ENCODE measurements at regions not wholly inside any gene's neighbourhood (a gene's known extent, or its start where the extent isn't known, plus 50 kb on each side); places are given as distances from the start of the nearest gene placed in this dataset.

DNA sequence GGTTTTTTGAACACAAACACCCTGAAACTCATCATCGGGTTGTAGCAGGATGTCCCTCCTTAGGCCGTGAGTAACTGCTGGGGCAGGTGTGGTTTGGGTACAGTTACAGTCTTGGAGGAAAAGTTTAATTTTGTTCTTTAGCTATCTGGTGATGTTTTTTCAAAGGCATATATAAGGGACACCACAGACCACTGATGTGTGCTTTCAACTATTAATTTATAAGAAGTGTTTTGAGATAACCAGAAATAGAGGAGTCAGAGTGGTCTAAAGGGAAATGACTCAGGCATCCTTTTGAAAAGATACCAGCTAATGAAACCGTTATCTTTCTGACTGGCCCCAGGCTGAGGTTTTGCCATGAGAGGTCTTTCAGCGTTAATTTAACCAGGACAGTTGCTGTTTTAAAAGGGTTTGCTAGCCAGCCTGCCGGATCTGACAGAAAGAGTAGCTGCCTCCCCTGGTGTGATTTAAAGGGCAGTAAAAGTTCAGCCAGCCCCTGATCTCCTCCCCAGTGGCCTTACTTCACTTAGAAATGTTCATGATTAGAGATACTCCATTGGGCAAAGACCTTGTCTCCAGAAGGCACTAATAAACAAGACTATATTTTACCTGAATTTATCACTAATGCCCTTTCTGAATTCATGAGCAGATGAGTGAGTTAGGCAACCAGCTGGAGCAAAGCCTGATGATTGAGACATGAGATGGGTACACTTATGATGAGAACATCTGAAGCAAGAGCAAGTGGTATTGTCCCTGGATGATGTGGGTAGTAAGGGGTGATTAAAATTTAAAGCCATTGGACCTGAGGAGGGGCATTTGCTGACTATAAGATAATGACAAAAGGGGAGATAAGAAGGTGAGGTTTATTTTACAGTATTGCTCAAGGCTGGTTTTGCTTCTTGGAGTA lies 482.5 kb upstream of the TBL1XR1 start:
- no peak overlapping the region for H3K4me2 ChIP-seq (ENCODE audit: insufficient read depth in 1 of 2, low read depth in 2 of 2, low read length in 2 of 2)
- no peak overlapping the region for H3K23ac ChIP-seq (ENCODE audit: insufficient read length)
- no peak overlapping the region for H2BK12ac ChIP-seq (ENCODE audit: low read depth, low read length)
- no peaks in the 10 kb centered on the region for H3K79me2 ChIP-seq (ENCODE audit: control insufficient read depth in 1 of 2, insufficient read depth in 2 of 2, low read length in 2 of 2)
- CTCF ChIA-PET (ENCODE audit: partially characterized antibody) = no interaction called here
- no peak overlapping the region for H4K5ac ChIP-seq (ENCODE audit: insufficient read length, low read depth, low read length)
- no peak overlapping the region for H2BK5ac ChIP-seq (ENCODE audit: low read depth, low read length)
- no peaks in the 10 kb centered on the region for H3K79me1 ChIP-seq (ENCODE audit: low read depth, low read length)
- H3K9ac ChIP-seq (replicated peaks in 1 of 4; ENCODE audit: extremely low read depth in 1 of 4, low read depth in 3 of 4, low read length in 3 of 4) = no peak overlapping the region
- POLR2A ChIA-PET (ENCODE audit: partially characterized antibody) = no interaction called here
- no peak overlapping the region for H4K8ac ChIP-seq (ENCODE audit: extremely low read depth, insufficient read depth, low read length)
- H4K91ac ChIP-seq (replicated peaks; ENCODE audit: insufficient read length, low read length) = no peak overlapping the region
- no peaks in the 10 kb centered on the region for H3K23me2 ChIP-seq (ENCODE audit: low read depth, low read length)
- H3K18ac ChIP-seq (ENCODE audit: extremely low read depth, low read length) = no peak overlapping the region
- H3K36me3 ChIP-seq (ENCODE audit: control insufficient read depth in 2 of 4, insufficient read depth in 4 of 4, low read length in 3 of 4) = no peaks in the 10 kb centered on the region
- no peak overlapping the region for H2BK120ac ChIP-seq (replicated peaks; ENCODE audit: low read depth, low read length)
- no peak overlapping the region for H3K56ac ChIP-seq (replicated peaks; ENCODE audit: insufficient read length, low read depth, low read length)
- no peaks in the 10 kb centered on the region for H3K27me3 ChIP-seq (replicated peaks in 1 of 4; ENCODE audit: control insufficient read depth in 3 of 4, extremely low read depth in 1 of 4, insufficient read depth in 3 of 4, low read length in 3 of 4)
- 93% methylated on average over 5 of the region's 5 CpGs; no CpG with 5 or more reads in 1 of the 2 experiments for WGBS, 2 experiments (ENCODE audit: extremely low coverage in 1 of 2, insufficient coverage in 1 of 2, insufficient read length in 1 of 2, insufficient replicate concordance in 2 of 2, low coverage in 1 of 2, low lambda C conversion rate in 2 of 2, missing lambda C conversion rate in 1 of 2)
- no peaks in the 10 kb centered on the region for H3K4me1 ChIP-seq (replicated peaks in 1 of 4; ENCODE audit: control insufficient read depth in 3 of 4, insufficient read depth in 4 of 4, low read length in 3 of 4)
- H3K14ac ChIP-seq (ENCODE audit: insufficient read length) = no peak overlapping the region
- no peak overlapping the region for H3K4me3 ChIP-seq (ENCODE audit: extremely low read depth in 1 of 4, insufficient read depth in 2 of 4, low read depth in 3 of 4, low read length in 4 of 4)
- H2AFZ ChIP-seq (ENCODE audit: low read length) = no peak overlapping the region
- H2BK20ac ChIP-seq (ENCODE audit: low read length) = no peak overlapping the region
- FAIRE-seq (no peak), DNase-seq (ENCODE audit: low read depth in 1 of 2, low spot score in 2 of 2) (no peak)
- H3K4ac ChIP-seq (replicated peaks; ENCODE audit: insufficient read length, low read depth, low read length) = no peak overlapping the region
- no peaks in the 10 kb centered on the region for H3K9me3 ChIP-seq (ENCODE audit: insufficient read depth in 2 of 2, low read depth in 1 of 2, low read length in 1 of 2)
- H2AK5ac ChIP-seq (ENCODE audit: low read depth, low read length) = no peak overlapping the region
- H3K27ac ChIP-seq (ENCODE audit: low read depth, low read length) = no peak overlapping the region
- H4K20me1 ChIP-seq (replicated peaks in 1 of 2; ENCODE audit: control insufficient read depth in 1 of 2, insufficient read depth in 2 of 2, low read length in 2 of 2) = no peaks in the 10 kb centered on the region
- H2BK15ac ChIP-seq (ENCODE audit: low read length) = no peak overlapping the region
- TF ChIP-seq CHD1 (IDR thresholded peaks at IDR 0.05; ENCODE audit: low read depth, low read length) (no peak), SUZ12 (IDR thresholded peaks at IDR 0.05; ENCODE audit: low read length) (no peak), ZNF274 (IDR thresholded peaks at IDR 0.05; ENCODE audit: borderline replicate concordance, extremely low read depth, low read length) (no peak), TAF1 (IDR thresholded peaks at IDR 0.05; ENCODE audit: low read depth, low read length) (no peak), RNF2 (IDR thresholded peaks at IDR 0.05; ENCODE audit: borderline replicate concordance, low read depth, low read length, missing control alignments, poor library complexity, severe bottlenecking) (no peak), RAD21 (IDR thresholded peaks at IDR 0.05 in 1 of 2, conservative IDR thresholded peaks at IDR 0.05 in 1 of 2; ENCODE audit: low read depth in 2 of 2, low read length in 2 of 2) (no peak), ASH2L (IDR thresholded peaks at IDR 0.05; ENCODE audit: low read length) (no peak), POLR2AphosphoS5 (IDR thresholded peaks at IDR 0.05; ENCODE audit: low read depth, low read length) (no peak), SIX5 (IDR thresholded peaks at IDR 0.05; ENCODE audit: low read depth, low read length) (no peak), YY1 (IDR thresholded peaks at IDR 0.05; ENCODE audit: low read depth, low read length) (no peak)
- TF ChIP-seq, protein P1, sequence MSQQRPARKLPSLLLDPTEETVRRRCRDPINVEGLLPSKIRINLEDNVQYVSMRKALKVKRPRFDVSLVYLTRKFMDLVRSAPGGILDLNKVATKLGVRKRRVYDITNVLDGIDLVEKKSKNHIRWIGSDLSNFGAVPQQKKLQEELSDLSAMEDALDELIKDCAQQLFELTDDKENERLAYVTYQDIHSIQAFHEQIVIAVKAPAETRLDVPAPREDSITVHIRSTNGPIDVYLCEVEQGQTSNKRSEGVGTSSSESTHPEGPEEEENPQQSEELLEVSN (IDR thresholded peaks at IDR 0.05) = no peak
